Neural progenitor cell (in vitro differentiated cells): ENCODE measurements at regions not wholly inside any gene's neighbourhood (a gene's known extent, or its start where the extent isn't known, plus 50 kb on each side); places are given as distances from the start of the nearest gene placed in this dataset.

Experiments used
- DNase-seq: peaks from one replicate; pipeline ENCODE4 v3.0.0-alpha.2; 2016; ENCODE audit warnings: low spot score
- H2AFZ ChIP-seq: fragments of 200-600 bp; sonication (generic); replicated peaks from 2 replicates; pipeline ENCODE4 v1.6.1; 2016; ENCODE audit warnings: antibody characterized with exemption
- H3F3A ChIP-seq: fragments of 200-600 bp; sonication (generic); 2 replicates; pipeline ENCODE4 v1.6.1; 2016; ENCODE audit warnings: antibody characterized with exemption, low read depth
- H3K27ac ChIP-seq: fragments of 200-600 bp; sonication (generic); 2 replicates; pipeline ENCODE4 v1.5.1; 2016; ENCODE audit warnings: mild to moderate bottlenecking
- H3K27me3 ChIP-seq: fragments of 200-600 bp; sonication (generic); 2 replicates; pipeline ENCODE4 v1.6.1; 2016; ENCODE audit warnings: mild to moderate bottlenecking, moderate library complexity
- H3K36me3 ChIP-seq: fragments of 200-600 bp; sonication (generic); 2 replicates; pipeline ENCODE4 v1.5.1; 2016
- H3K4me1 ChIP-seq: fragments of 200-600 bp; sonication (generic); 2 replicates; pipeline ENCODE4 v1.6.1; 2016; ENCODE audit warnings: mixed run types
- H3K4me2 ChIP-seq: fragments of 200-600 bp; sonication (generic); 2 replicates; pipeline ENCODE4 v1.6.1; 2016
- H3K4me3 ChIP-seq: fragments of 200-600 bp; sonication (generic); 2 replicates; pipeline ENCODE4 v1.5.1; 2016
- H3K79me2 ChIP-seq: fragments of 200-600 bp; sonication (generic); 2 replicates; pipeline ENCODE4 v1.6.1; 2016; ENCODE audit warnings: low read depth
- H3K9ac ChIP-seq: fragments of 200-600 bp; sonication (generic); 2 replicates; pipeline ENCODE4 v1.6.1; 2016
- H3K9me3 ChIP-seq: fragments of 200-600 bp; sonication (generic); 2 replicates; pipeline ENCODE4 v1.5.1; 2016; ENCODE audit warnings: low read depth
- H4K20me1 ChIP-seq: fragments of 200-600 bp; sonication (generic); 2 replicates; pipeline ENCODE4 v1.6.1; 2016; ENCODE audit warnings: low read depth
- H3K27ac Mint-ChIP-seq: 3 replicates; pipeline ENCODE4 v1.8.0; 2021; ENCODE audit warnings: mixed read lengths
- H3K27me3 Mint-ChIP-seq: 2 replicates; pipeline ENCODE4 v1.8.0; 2022; ENCODE audit warnings: low read depth, mild to moderate bottlenecking, inconsistent platforms, moderate library complexity, mixed read lengths; ENCODE audit not compliant: insufficient read depth
- H3K36me3 Mint-ChIP-seq: 3 replicates; pipeline ENCODE4 v1.8.0; 2021; ENCODE audit warnings: mixed read lengths
- H3K4me1 Mint-ChIP-seq: 3 replicates; pipeline ENCODE4 v1.8.0; 2021; ENCODE audit warnings: mixed read lengths
- H3K4me3 Mint-ChIP-seq: 3 replicates; pipeline ENCODE4 v1.8.0; 2021; ENCODE audit warnings: mild to moderate bottlenecking, moderate library complexity, mixed read lengths
- H3K9me3 Mint-ChIP-seq: 3 replicates; pipeline ENCODE4 v1.8.0; 2020; ENCODE audit warnings: mixed read lengths
- CTCF ChIP-seq: fragments of 200-600 bp; sonication (generic); IDR thresholded peaks from 2 replicates; pipeline ENCODE4 v1.5.1; 2017; ENCODE audit warnings: antibody characterized with exemption, mild to moderate bottlenecking
- EZH2 ChIP-seq: fragments of 200-600 bp; sonication (generic); IDR thresholded peaks from 2 replicates; pipeline ENCODE4 v1.6.1; 2017; ENCODE audit warnings: antibody characterized with exemption, mild to moderate bottlenecking, moderate library complexity
- EZH2phosphoT487 ChIP-seq: fragments of 200-600 bp; sonication (generic); IDR thresholded peaks from 2 replicates; pipeline ENCODE4 v1.6.1; 2017; ENCODE audit warnings: antibody characterized with exemption

GRCh38 chr22:49705216-49705971, 122.3 kb downstream of the BRD1 start:
- Histone ChIP-seq H3K4me1 (no peaks in the 10 kb centered on the region), H3K9ac (no peak overlapping the region), H3K4me2 (no peak overlapping the region), H3K79me2 (no peaks in the 10 kb centered on the region), H3K36me3 (no peaks in the 10 kb centered on the region), H2AFZ (no peak overlapping the region), H3K4me3 (no peak overlapping the region), H3F3A (no peaks in the 10 kb centered on the region), H3K27ac (no peak overlapping the region), H3K27me3 (no peaks in the 10 kb centered on the region), H4K20me1 (no peaks in the 10 kb centered on the region), H3K9me3 (no peaks in the 10 kb centered on the region)
- DNase-seq = no peak
- Mint-ChIP-seq H3K9me3 (peaks cover 9% of the 10 kb centered on the region), H3K36me3 (no peaks in the 10 kb centered on the region), H3K27me3 (peaks cover 11% of the 10 kb centered on the region), H3K4me1 (no peaks in the 10 kb centered on the region), H3K4me3 (no peak overlapping the region), H3K27ac (no peak overlapping the region)
- TF ChIP-seq EZH2phosphoT487 = no peak
- no peak for TF ChIP-seq EZH2
- TF ChIP-seq CTCF = no peak

GRCh38 chr22:49704345-49705215, 123.1 kb downstream of the BRD1 start:
- Mint-ChIP-seq H3K4me3 (no peak overlapping the region), H3K27ac (no peak overlapping the region), H3K9me3 (peaks cover 11% of the 10 kb centered on the region), H3K27me3 (peaks cover 11% of the 10 kb centered on the region), H3K36me3 (no peaks in the 10 kb centered on the region), H3K4me1 (no peaks in the 10 kb centered on the region)
- H3K4me2 ChIP-seq = no peak overlapping the region
- H3K36me3 ChIP-seq = no peaks in the 10 kb centered on the region
- H3K4me1 ChIP-seq = no peaks in the 10 kb centered on the region
- no peak for DNase-seq
- H3K27me3 ChIP-seq = no peaks in the 10 kb centered on the region
- no peaks in the 10 kb centered on the region for H3F3A ChIP-seq
- no peak overlapping the region for H3K27ac ChIP-seq
- H3K9ac ChIP-seq = no peak overlapping the region
- no peaks in the 10 kb centered on the region for H3K79me2 ChIP-seq
- H4K20me1 ChIP-seq = no peaks in the 10 kb centered on the region
- TF ChIP-seq CTCF (no peak), EZH2 (no peak), EZH2phosphoT487 (no peak)
- no peak overlapping the region for H3K4me3 ChIP-seq
- no peaks in the 10 kb centered on the region for H3K9me3 ChIP-seq
- H2AFZ ChIP-seq = no peak overlapping the region

- Histone ChIP-seq H3K4me3 (no peak overlapping the region), H4K20me1 (no peaks in the 10 kb centered on the region), H3K9me3 (no peaks in the 10 kb centered on the region), H3K4me1 (no peaks in the 10 kb centered on the region), H3K36me3 (no peaks in the 10 kb centered on the region), H2AFZ (no peak overlapping the region), H3K27me3 (no peaks in the 10 kb centered on the region), H3K27ac (no peak overlapping the region), H3K4me2 (no peak overlapping the region), H3F3A (no peaks in the 10 kb centered on the region), H3K9ac (no peak overlapping the region), H3K79me2 (no peaks in the 10 kb centered on the region)
- peaks cover 11% of the 10 kb centered on the region for H3K27me3 Mint-ChIP-seq
- H3K4me1 Mint-ChIP-seq = no peaks in the 10 kb centered on the region
- H3K4me3 Mint-ChIP-seq = no peak overlapping the region
- no peak for DNase-seq
- no peak overlapping the region for H3K27ac Mint-ChIP-seq
- peaks cover 11% of the 10 kb centered on the region for H3K9me3 Mint-ChIP-seq
- no peaks in the 10 kb centered on the region for H3K36me3 Mint-ChIP-seq
- TF ChIP-seq CTCF (no peak), EZH2 (no peak), EZH2phosphoT487 (no peak)
These were observed 123.7 kb downstream of the BRD1 start for GRCh38 chr22:49703990-49704344.
